ENCODE measurements at regions not wholly inside any gene's neighbourhood (a gene's known extent, or its start where the extent isn't known, plus 50 kb on each side); places are given as distances from the start of the nearest gene placed in this dataset.

DNA sequence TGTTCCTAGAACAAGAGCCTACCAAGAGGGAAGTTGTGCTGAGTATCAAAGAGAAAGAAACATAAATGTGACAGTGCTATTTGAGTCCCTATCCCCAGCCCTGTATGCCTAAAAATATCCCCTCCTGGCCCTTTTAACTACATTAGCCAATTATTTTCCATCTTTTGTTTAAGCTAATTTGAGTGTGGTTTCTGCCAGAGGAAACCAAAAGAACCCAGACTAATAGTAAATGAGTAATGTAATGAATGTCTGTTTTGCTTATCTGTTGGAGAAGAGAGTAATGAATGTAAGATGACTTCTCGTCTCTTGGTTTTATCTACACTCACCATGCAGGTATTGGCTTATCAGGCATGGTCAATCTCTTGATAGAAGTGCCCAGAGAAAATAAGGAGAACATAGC, 134.4 kb upstream of the CDK1 start:
- H3K27me3 ChIP-seq = no peaks in the 10 kb centered on the region
- H3K4me1 ChIP-seq = no peaks in the 10 kb centered on the region
- no peaks in the 10 kb centered on the region for H3K36me3 ChIP-seq
- H3K27ac ChIP-seq = no peak overlapping the region
- TF ChIP-seq POLR2AphosphoS5 (IDR thresholded peaks at IDR 0.05) (no peak), POLR2A (IDR thresholded peaks at IDR 0.05) (no peak), EP300 (IDR thresholded peaks at IDR 0.05; ENCODE audit: low read depth) (no peak)
- TF ChIP-seq, protein P1, sequence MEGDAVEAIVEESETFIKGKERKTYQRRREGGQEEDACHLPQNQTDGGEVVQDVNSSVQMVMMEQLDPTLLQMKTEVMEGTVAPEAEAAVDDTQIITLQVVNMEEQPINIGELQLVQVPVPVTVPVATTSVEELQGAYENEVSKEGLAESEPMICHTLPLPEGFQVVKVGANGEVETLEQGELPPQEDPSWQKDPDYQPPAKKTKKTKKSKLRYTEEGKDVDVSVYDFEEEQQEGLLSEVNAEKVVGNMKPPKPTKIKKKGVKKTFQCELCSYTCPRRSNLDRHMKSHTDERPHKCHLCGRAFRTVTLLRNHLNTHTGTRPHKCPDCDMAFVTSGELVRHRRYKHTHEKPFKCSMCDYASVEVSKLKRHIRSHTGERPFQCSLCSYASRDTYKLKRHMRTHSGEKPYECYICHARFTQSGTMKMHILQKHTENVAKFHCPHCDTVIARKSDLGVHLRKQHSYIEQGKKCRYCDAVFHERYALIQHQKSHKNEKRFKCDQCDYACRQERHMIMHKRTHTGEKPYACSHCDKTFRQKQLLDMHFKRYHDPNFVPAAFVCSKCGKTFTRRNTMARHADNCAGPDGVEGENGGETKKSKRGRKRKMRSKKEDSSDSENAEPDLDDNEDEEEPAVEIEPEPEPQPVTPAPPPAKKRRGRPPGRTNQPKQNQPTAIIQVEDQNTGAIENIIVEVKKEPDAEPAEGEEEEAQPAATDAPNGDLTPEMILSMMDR (IDR thresholded peaks at IDR 0.05) = no peak
- no peaks in the 10 kb centered on the region for H3K9me3 ChIP-seq
- WGBS, 2 donors (ENCODE audit: low coverage in 1 of 2) = 76 to 100% methylated on average over 1 of the region's 1 CpG
- DNase-seq = no peak
- in situ Hi-C loops (cut with MboI; ENCODE audit: low pct_ligation_motif_present in 1 of 4, low pct_unique_long_range_greater_than_20kb in 1 of 4, low sequenced_read_pairs in 3 of 4) = loop anchor here in 1 of 4 donors (10.0 kb wide), 1 partner anchor 199 kb away; no protein-coding TSS in a partner anchor
- intact Hi-C loops (cut with DNase I; ENCODE audit: low total_unique reads) = no loop called here
- no peak overlapping the region for H3K4me3 ChIP-seq

DNA sequence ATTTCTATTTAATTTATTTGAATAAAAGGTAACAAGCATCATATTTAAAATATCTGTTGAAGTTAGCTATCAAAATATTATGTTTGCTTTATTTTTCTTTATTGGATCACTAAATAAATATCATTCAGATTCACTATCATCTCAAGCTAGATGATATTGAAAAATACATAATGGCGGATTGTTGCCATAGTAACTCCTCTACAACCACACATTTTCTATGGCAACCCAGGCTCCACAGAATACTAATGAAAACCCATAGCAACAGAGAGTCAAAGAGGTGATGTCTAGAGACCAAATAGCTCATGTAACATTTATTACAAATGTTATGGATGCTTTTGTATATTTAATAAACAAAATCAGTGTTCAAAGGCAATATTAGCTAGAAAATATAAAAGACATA, 148.9 kb upstream of the CDK1 start:
- Histone ChIP-seq H3K4me3 (no peak overlapping the region), H3K27ac (no peak overlapping the region), H3K9me3 (no peaks in the 10 kb centered on the region), H3K36me3 (no peaks in the 10 kb centered on the region), H3K27me3 (no peaks in the 10 kb centered on the region), H3K4me1 (peaks cover 0 to 19% (median 2%) of the 10 kb centered on the region in 4 donors)
- 73 to 89% methylated on average over 1 of the region's 1 CpG for WGBS, 2 donors (ENCODE audit: low coverage in 1 of 2)
- no peak for DNase-seq
- TF ChIP-seq EP300 (IDR thresholded peaks at IDR 0.05; ENCODE audit: low read depth) = no peak
- TF ChIP-seq POLR2AphosphoS5 (IDR thresholded peaks at IDR 0.05) = no peak
- TF ChIP-seq, protein P1 (IDR thresholded peaks at IDR 0.05) = no peak
- TF ChIP-seq POLR2A (IDR thresholded peaks at IDR 0.05) = no peak
- in situ Hi-C loops (cut with MboI; ENCODE audit: low pct_ligation_motif_present in 1 of 4, low pct_unique_long_range_greater_than_20kb in 1 of 4, low sequenced_read_pairs in 3 of 4) = no loop called here
- intact Hi-C loops (cut with DNase I; ENCODE audit: low total_unique reads) = no loop called here

DNA sequence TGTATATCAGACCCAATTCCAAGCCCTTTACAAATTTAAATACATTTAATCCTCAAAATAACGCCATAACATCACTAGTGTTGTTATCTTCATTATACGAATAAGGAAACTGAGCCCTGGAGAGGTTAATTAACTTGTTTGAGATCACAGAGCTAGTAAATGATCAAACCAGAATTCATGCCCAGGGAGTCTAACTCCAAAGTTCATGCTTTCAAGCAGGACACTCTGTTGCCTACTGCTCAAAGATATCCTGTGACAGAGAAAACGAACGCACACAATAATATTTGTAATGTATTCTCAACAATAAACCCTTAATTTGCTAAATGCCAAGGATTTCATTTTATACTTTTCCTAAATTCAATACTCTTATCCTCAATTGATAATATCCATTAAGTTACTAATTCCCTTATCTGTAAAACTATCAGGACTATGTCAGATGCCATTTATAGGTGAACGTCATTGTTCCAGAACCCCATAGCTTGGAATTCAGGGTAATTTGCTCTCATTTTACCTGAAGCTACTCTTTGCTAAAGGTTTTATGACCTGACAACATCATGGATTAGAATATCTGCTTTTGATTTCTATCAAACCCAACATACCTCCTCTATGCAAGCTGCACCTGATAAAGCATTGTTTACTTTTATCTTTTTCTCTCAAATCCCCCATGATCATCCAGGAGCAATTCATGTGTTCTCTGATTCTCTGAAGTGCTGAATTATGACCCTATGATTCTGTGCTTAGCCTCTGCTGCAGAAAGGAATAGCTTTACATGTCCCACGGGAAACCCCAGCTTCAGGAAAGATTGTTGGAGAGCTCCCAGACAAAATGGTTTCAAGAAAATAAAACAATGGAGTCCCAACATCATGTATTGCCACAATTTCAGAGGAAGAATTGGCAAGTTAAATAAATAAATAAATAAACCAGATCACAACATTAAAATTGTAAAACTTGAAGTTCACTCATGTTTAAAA, 150.2 kb upstream of the CDK1 start:
- Histone ChIP-seq H3K27ac (peak overlapping the region; percentile 34 to 61 (median 46)), H3K4me3 (peak overlapping the region in 2 of 4 donors; percentile 7), H3K9me3 (no peaks in the 10 kb centered on the region), H3K36me3 (no peaks in the 10 kb centered on the region), H3K4me1 (peaks cover 0 to 19% (median 2%) of the 10 kb centered on the region in 4 donors), H3K27me3 (no peaks in the 10 kb centered on the region)
- in situ Hi-C loops (cut with MboI; ENCODE audit: low pct_ligation_motif_present in 1 of 4, low pct_unique_long_range_greater_than_20kb in 1 of 4, low sequenced_read_pairs in 3 of 4) (no loop called here), intact Hi-C loops (cut with DNase I; ENCODE audit: low total_unique reads) (no loop called here)
- 42 to 64% methylated on average over 6 of the region's 6 CpGs for WGBS, 2 donors (ENCODE audit: low coverage in 1 of 2)
- TF ChIP-seq EP300 (IDR thresholded peaks at IDR 0.05; ENCODE audit: low read depth) (no peak), POLR2AphosphoS5 (IDR thresholded peaks at IDR 0.05) (no peak), POLR2A (IDR thresholded peaks at IDR 0.05) (no peak)
- TF ChIP-seq, protein P1 (IDR thresholded peaks at IDR 0.05) = no peak
- DNase-seq = no peak

DNA sequence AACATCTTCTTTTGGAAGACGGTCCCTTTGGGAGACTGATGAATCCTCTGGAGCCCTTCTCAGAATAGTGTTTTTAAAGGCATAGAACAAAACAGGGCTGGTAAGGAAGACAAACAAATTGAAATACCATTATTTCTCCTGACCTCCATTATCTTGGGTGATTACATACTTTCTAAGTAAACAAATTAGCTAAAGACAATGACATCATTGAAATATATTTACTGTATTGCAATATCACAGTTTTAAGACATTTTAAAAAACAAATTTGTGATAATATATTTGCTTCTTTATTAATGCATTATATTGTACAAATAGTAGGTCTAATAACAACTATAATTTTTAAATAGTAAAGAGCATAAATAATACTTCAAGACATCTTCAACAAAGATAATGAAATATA, 152.2 kb upstream of the CDK1 start:
- no peak overlapping the region for H3K27ac ChIP-seq
- no peak overlapping the region for H3K4me3 ChIP-seq
- no peak for DNase-seq
- H3K4me1 ChIP-seq = peaks cover 0 to 19% (median 2%) of the 10 kb centered on the region in 4 donors
- no peaks in the 10 kb centered on the region for H3K27me3 ChIP-seq
- no peaks in the 10 kb centered on the region for H3K36me3 ChIP-seq
- TF ChIP-seq EP300 (IDR thresholded peaks at IDR 0.05; ENCODE audit: low read depth) = no peak
- WGBS, 2 donors (ENCODE audit: low coverage in 1 of 2) = 86 to 98% methylated on average over 1 of the region's 1 CpG
- H3K9me3 ChIP-seq = no peaks in the 10 kb centered on the region
- intact Hi-C loops (cut with DNase I; ENCODE audit: low total_unique reads) (no loop called here), in situ Hi-C loops (cut with MboI; ENCODE audit: low pct_ligation_motif_present in 1 of 4, low pct_unique_long_range_greater_than_20kb in 1 of 4, low sequenced_read_pairs in 3 of 4) (no loop called here)
